K562 (cell line): ENCODE measurements at regions not wholly inside any gene's neighbourhood (a gene's known extent, or its start where the extent isn't known, plus 50 kb on each side); places are given as distances from the start of the nearest gene placed in this dataset.

Experiments
- ATAC-seq: fragments of 200-7000 bp; cut with Tn5 transposase; 3 replicates; pipeline ENCODE4 v1.9.1; 2020; ENCODE audit warnings: moderate library complexity
- BruUV-seq: library from RNA; stranded (reverse); fragments of 400-500 nt; replicated peaks from 2 replicates; lab custom pipeline; 2021; lab: Mats Ljungman, UMichigan
- CTCF ChIA-PET: fragments of 300-600 bp; formaldehyde crosslinking; extraction: SDS; loops from one replicate; lab custom pipeline; 2021; ENCODE audit warnings: low intra/inter-chr PET ratio; lab: Yijun Ruan, JAX
- POLR2A ChIA-PET: fragments of 300-600, 350-650 bp; sonication (Branson Sonifier 250); formaldehyde crosslinking; extraction: SDS; loops from one replicate; lab custom pipeline; 2021; ENCODE audit warnings: antibody characterized with exemption, inconsistent platforms; lab: Yijun Ruan, JAX
- DNase-seq, 4 experiments: peaks; one replicate each; pipeline versions ENCODE4 v3.0.0 to v3.0.0-alpha.2; 2011 to 2018; ENCODE audit warnings: low spot score in 3 of 4, mixed read lengths in 3 of 4; ENCODE audit errors: extremely low read depth in 1 of 4
- FAIRE-seq: peaks from 2 replicates; lab custom pipeline; 2011; peaks lifted over from hg19 to GRCh38; lab: Jason Lieb, UNC
- H2AFZ ChIP-seq: 2 replicates; pipeline ENCODE4 v1.6.0; 2011; ENCODE audit warnings: low read depth, low read length, control low read depth, inconsistent platforms
- H3K27ac ChIP-seq: fragments of 200-600 bp; 3 replicates; pipeline ENCODE4 v1.8.0; 2011; ENCODE audit warnings: low read depth, mild to moderate bottlenecking, control low read depth, inconsistent platforms, low read length, moderate library complexity, mixed read lengths; ENCODE audit errors: extremely low read depth
- H3K27me3 ChIP-seq, 2 experiments: fragments of 300-600 bp in 1 of 2; 2 replicates in 1 of 2; 3 replicates in 1 of 2; pipeline versions ENCODE4 v1.6.0 to v1.8.0; 2011; ENCODE audit warnings: inconsistent platforms in 2 of 2, low read length in 2 of 2, mild to moderate bottlenecking in 1 of 2, mixed read lengths in 1 of 2, moderate library complexity in 1 of 2; ENCODE audit not compliant: control insufficient read depth in 2 of 2, insufficient read depth in 2 of 2
- H3K36me3 ChIP-seq: fragments of 300-600 bp; 3 replicates; pipeline ENCODE4 v1.8.0; 2011; ENCODE audit warnings: mild to moderate bottlenecking, low read length, inconsistent platforms; ENCODE audit not compliant: control insufficient read depth, insufficient read depth
- H3K4me1 ChIP-seq, 2 experiments: fragments of 200-600 bp in 1 of 2; replicated peaks in 1 of 2; 2 replicates in 1 of 2; 3 replicates in 1 of 2; pipeline versions ENCODE4 v1.5.1 to v1.8.0; 2011; ENCODE audit warnings: inconsistent platforms in 2 of 2, low read length in 2 of 2, mild to moderate bottlenecking in 1 of 2, mixed read lengths in 1 of 2, moderate library complexity in 1 of 2; ENCODE audit not compliant: control insufficient read depth in 2 of 2, insufficient read depth in 2 of 2
- H3K4me2 ChIP-seq: 2 replicates; pipeline ENCODE4 v1.6.1; 2011; ENCODE audit warnings: low read length, control low read depth, inconsistent platforms, mixed read lengths; ENCODE audit not compliant: insufficient read depth
- H3K4me3 ChIP-seq: fragments of 200-600 bp; sonication (generic), shearing (Covaris generic); 2 replicates; pipeline ENCODE4 v1.5.1; 2016; ENCODE audit warnings: control low read depth, inconsistent platforms
- H3K79me2 ChIP-seq: fragments of 200-600 bp; 3 replicates; pipeline ENCODE4 v1.8.0; 2011; ENCODE audit warnings: low read length, inconsistent platforms; ENCODE audit not compliant: control insufficient read depth, insufficient read depth
- H3K9ac ChIP-seq, 2 experiments: 2 replicates each; pipeline versions ENCODE4 v1.6.0 to v1.6.1; 2011; ENCODE audit warnings: low read depth in 2 of 2, low read length in 2 of 2, control low read depth in 1 of 2, inconsistent platforms in 1 of 2, mild to moderate bottlenecking in 1 of 2, mixed read lengths in 1 of 2; ENCODE audit not compliant: insufficient read depth in 1 of 2
- H3K9me1 ChIP-seq: one replicate; pipeline ENCODE4 v1.6.0; 2011; ENCODE audit warnings: inconsistent platforms, mild to moderate bottlenecking, low read length, moderate library complexity; ENCODE audit not compliant: control insufficient read depth, insufficient read depth
- H3K9me3 ChIP-seq: replicated peaks from 2 replicates; pipeline ENCODE4 v1.5.1; 2011; ENCODE audit warnings: low read depth, low read length, inconsistent platforms; ENCODE audit not compliant: control insufficient read depth, insufficient read depth
- H4K20me1 ChIP-seq: replicated peaks from 2 replicates; pipeline ENCODE4 v1.6.1; 2011; ENCODE audit warnings: low read length, inconsistent platforms, mixed read lengths; ENCODE audit not compliant: control insufficient read depth, insufficient read depth
- CAMTA2 ChIP-seq: fragments of 250-450 bp; sonication (Bioruptor Pico); conservative IDR thresholded peaks from 2 replicates; pipeline ENCODE4 v1.5.1; 2022
- FOXJ2 ChIP-seq: fragments of 200-800 bp; sonication (Bioruptor generic); IDR thresholded peaks from 2 replicates; pipeline ENCODE4 v1.6.1; 2016; ENCODE audit warnings: missing genetic modification characterization, missing compliant biosample characterization
- GATAD2A ChIP-seq: fragments of 450-650 bp; IDR thresholded peaks from 2 replicates; pipeline ENCODE4 v1.6.1; 2017
- HOXB6 ChIP-seq: fragments of 250-450 bp; sonication (Bioruptor Pico); IDR thresholded peaks from 2 replicates; pipeline ENCODE4 v1.5.1; 2022; ENCODE audit warnings: mild to moderate bottlenecking, borderline replicate concordance
- MTA2 ChIP-seq: fragments of 450-650 bp; IDR thresholded peaks from 2 replicates; pipeline ENCODE4 v1.6.1; 2016; ENCODE audit warnings: low read depth
- NELFE ChIP-seq: IDR thresholded peaks from 2 replicates; pipeline ENCODE4 v1.6.1; 2011; ENCODE audit warnings: mild to moderate bottlenecking; ENCODE audit not compliant: insufficient read depth, insufficient read length
- STAT5A ChIP-seq: IDR thresholded peaks from 2 replicates; pipeline ENCODE4 v1.6.1; 2012; ENCODE audit warnings: low read length, inconsistent platforms, borderline replicate concordance
- WGBS: fragments of 100-300 bp; shearing (Covaris generic); methylation state at CpG from one replicate; pipeline ENCODE4 v1.1.6; 2016; ENCODE audit warnings: low coverage, mixed read lengths; ENCODE audit not compliant: insufficient coverage; ENCODE audit errors: missing lambda C conversion rate; 5-methylcytosine and 5-hydroxymethylcytosine counted together
- in situ Hi-C: fragments of 300-500 bp; cut with MboI; formaldehyde crosslinking; loops from 4 replicates; pipeline ENCODE4 v1.15.0; 2018; ENCODE audit warnings: inconsistent platforms, mixed read lengths
- intact Hi-C: fragments of 100-400 bp; cut with micrococcal nuclease; formaldehyde crosslinking; loops from 2 replicates; pipeline ENCODE4 v1.14.2; 2022
- TF ChIP-seq, protein P1 (sequence below): sonication (generic); formaldehyde crosslinking; IDR thresholded peaks from 2 replicates; pipeline ENCODE4 v1.8.0; 2022; ENCODE audit warnings: mild to moderate bottlenecking, missing genetic modification reagents

- ATAC-seq (no peak), FAIRE-seq (no peak), DNase-seq (no peak)
- Histone ChIP-seq H3K4me1 (peaks cover 0 to 6% of the 10 kb centered on the region in 2 experiments; a peak in 1 of 5 replicates), H2AFZ (no peak overlapping the region), H3K27me3 (no peaks in the 10 kb centered on the region), H3K4me3 (no peak overlapping the region), H3K79me2 (no peaks in the 10 kb centered on the region), H3K9me1 (no peaks in the 10 kb centered on the region), H4K20me1 (peaks cover 10% of the 10 kb centered on the region; the same call in 1 of the 2 replicates), H3K4me2 (no peak overlapping the region), H3K9me3 (no peaks in the 10 kb centered on the region), H3K36me3 (peaks cover 28% of the 10 kb centered on the region; the same call in 1 of the 3 replicates), H3K27ac (no peak overlapping the region), H3K9ac (no peak overlapping the region)
- WGBS: 93% methylated on average over 9 of the region's 9 CpGs
- POLR2A ChIA-PET: no interaction called here
- intact Hi-C loops: no loop called here
- CTCF ChIA-PET: no interaction called here
- TF ChIP-seq, protein P1, sequence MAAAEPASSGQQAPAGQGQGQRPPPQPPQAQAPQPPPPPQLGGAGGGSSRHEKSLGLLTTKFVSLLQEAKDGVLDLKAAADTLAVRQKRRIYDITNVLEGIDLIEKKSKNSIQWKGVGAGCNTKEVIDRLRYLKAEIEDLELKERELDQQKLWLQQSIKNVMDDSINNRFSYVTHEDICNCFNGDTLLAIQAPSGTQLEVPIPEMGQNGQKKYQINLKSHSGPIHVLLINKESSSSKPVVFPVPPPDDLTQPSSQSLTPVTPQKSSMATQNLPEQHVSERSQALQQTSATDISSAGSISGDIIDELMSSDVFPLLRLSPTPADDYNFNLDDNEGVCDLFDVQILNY (CRISPR knock-in tag): no peak
- TF ChIP-seq MTA2: no peak
- no peak for TF ChIP-seq NELFE
- no peak for TF ChIP-seq CAMTA2 (CRISPR knock-in tag)
- TF ChIP-seq HOXB6: no peak
- TF ChIP-seq FOXJ2 (tag): no peak
- TF ChIP-seq GATAD2A: no peak
- TF ChIP-seq STAT5A: no peak
- no TSS peak for BruUV-seq
- in situ Hi-C loops: no loop called here
These were observed 81.5 kb downstream of the RFLNA start for GRCh38 chr12:124376435-124376834.
